Activated naive CD4-positive, alpha-beta T cell treated with anti-CD3 and anti-CD28 coated beads, Interleukin-2, amount 10 ng/mL, durations not matched to agents 7 days and 5 days (primary cell): ENCODE measurements at regions not wholly inside any gene's neighbourhood (a gene's known extent, or its start where the extent isn't known, plus 50 kb on each side); places are given as distances from the start of the nearest gene placed in this dataset.
"Not testable (repeated sequence)": the region's sequence is repeated elsewhere in the genome, so short reads cannot be mapped to it uniquely, and the experiment has no call there.

Experiments
- CTCF ChIA-PET: fragments of 350-600 bp; sonication (Branson Sonifier 250); formaldehyde crosslinking; loops from one replicate; lab custom pipeline; 2021; ENCODE audit warnings: antibody characterized with exemption; lab: Charles Lee
- DNase-seq: peaks from one replicate; pipeline ENCODE4 v3.0.0-alpha.2; 2020
- H3K27ac Mint-ChIP-seq: one replicate; pipeline ENCODE4 v1.8.0; 2021; ENCODE audit warnings: mild to moderate bottlenecking, moderate library complexity, mixed read lengths
- H3K27me3 Mint-ChIP-seq: one replicate; pipeline ENCODE4 v1.8.0; 2021; ENCODE audit warnings: mild to moderate bottlenecking, mixed read lengths
- H3K36me3 Mint-ChIP-seq: one replicate; pipeline ENCODE4 v1.8.0; 2021; ENCODE audit warnings: mixed read lengths
- H3K4me1 Mint-ChIP-seq: one replicate; pipeline ENCODE4 v1.8.0; 2021; ENCODE audit warnings: mixed read lengths
- H3K4me3 Mint-ChIP-seq: one replicate; pipeline ENCODE4 v1.8.0; 2021; ENCODE audit warnings: mild to moderate bottlenecking, moderate library complexity, mixed read lengths
- H3K9me3 Mint-ChIP-seq: one replicate; pipeline ENCODE4 v1.8.0; 2021; ENCODE audit warnings: mixed read lengths

DNA sequence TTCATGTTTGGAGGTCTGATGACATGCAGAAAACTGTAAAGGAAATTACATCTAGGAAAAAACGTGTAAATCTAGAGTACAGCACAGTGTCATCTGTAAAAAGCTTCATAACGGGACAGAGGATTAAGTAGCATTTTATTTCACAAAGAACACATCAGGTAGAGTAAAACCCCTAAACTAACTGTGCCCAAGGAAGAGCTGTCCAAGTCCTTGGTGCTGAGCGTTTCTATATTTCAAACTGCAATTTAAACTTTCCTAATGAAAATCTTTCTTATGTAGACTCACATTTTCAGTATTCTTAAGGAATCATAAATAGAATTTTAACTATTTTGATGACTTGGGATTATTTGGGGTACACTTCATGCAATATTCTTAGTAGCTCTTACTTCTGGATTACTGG is 646.2 kb downstream of the IPMK start:
- Mint-ChIP-seq H3K27ac (no peak overlapping the region), H3K36me3 (no peaks in the 10 kb centered on the region), H3K9me3 (peaks cover 3% of the 10 kb centered on the region), H3K4me1 (no peaks in the 10 kb centered on the region), H3K27me3 (no peaks in the 10 kb centered on the region), H3K4me3 (no peak overlapping the region)
- DNase-seq: no peak
- CTCF ChIA-PET: no interaction called here

DNA sequence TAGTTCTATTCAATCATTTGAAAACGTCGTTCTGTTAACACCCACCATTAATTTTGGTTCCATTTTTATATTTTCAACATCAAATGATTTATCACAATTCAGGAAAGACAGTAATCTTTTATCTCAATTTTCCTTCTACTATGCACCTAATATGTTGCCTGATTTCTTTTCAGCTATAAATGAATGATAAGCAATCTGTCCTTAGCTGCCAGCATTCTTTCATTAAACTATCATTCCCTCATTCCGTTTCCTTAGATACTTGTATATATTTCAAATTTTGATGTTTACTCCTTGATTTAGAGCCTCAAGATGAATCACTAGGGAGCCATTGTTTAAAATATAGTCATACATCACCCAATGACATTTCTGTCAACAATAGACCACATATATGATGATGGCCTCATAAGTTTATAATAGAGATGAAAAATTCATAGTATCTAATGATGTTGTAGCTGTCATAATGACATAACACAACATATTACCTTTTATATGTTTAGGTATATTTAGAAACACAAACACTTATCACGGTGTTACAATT is 661.7 kb downstream of the IPMK start:
- Mint-ChIP-seq H3K36me3 (no peaks in the 10 kb centered on the region), H3K9me3 (peaks cover 3% of the 10 kb centered on the region), H3K4me1 (no peaks in the 10 kb centered on the region), H3K27ac (no peak overlapping the region), H3K27me3 (no peaks in the 10 kb centered on the region), H3K4me3 (no peak overlapping the region)
- DNase-seq: no peak
- CTCF ChIA-PET: no interaction called here

DNA sequence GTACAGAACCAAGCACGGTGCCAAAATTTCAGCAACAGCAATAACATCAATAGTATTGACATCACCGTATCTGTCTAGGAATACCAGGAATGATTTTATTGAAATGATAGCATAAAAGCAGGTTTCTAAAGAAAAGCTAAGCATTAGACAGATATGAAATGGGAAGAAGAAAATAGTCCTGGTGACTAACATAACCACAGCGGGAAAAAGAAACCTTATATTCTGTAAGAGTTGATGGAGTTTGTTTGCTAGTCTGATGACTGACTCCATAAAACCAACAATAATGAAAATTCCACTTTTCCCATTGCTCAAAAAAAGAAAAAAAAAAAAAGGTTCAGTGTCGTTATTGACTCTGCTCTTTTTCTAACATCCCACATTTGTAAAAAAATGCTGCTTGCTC is 668.3 kb downstream of the IPMK start:
- H3K27ac Mint-ChIP-seq: no peak overlapping the region
- CTCF ChIA-PET: no interaction called here
- no peaks in the 10 kb centered on the region for H3K27me3 Mint-ChIP-seq
- H3K36me3 Mint-ChIP-seq: no peaks in the 10 kb centered on the region
- DNase-seq: no peak
- H3K9me3 Mint-ChIP-seq: peaks cover 4% of the 10 kb centered on the region
- no peak overlapping the region for H3K4me3 Mint-ChIP-seq
- H3K4me1 Mint-ChIP-seq: no peaks in the 10 kb centered on the region

DNA sequence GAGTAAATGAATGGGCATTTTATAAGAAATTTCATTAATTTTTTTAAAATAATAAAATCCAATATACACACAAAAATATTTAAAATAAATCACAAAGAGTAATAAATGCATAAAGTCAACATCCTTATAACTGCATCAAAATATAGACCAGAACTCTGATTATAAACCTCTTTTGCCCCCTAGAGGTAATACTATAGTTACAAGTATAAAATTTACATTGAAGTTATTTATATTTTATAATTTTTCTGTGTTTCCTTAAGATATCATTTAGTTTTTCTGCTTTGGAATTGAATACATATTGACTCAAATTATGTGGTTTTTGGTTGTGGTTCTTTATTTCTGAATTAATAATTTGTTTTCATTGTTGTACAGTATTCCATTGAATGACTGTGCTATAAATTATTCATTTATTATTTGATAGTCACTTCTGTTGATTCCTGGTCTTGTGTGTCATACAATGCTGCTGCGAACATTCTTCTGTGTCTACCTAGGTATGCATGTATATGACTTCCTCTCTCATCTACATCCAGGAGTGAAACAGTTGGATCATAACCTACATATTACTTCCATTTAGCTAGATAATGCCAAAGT is 673.6 kb downstream of the IPMK start:
- no peak for DNase-seq
- Mint-ChIP-seq H3K9me3 (no peaks in the 10 kb centered on the region), H3K27ac (no peak overlapping the region), H3K4me1 (no peaks in the 10 kb centered on the region), H3K4me3 (no peak overlapping the region), H3K36me3 (no peaks in the 10 kb centered on the region), H3K27me3 (no peaks in the 10 kb centered on the region)
- CTCF ChIA-PET: no interaction called here

DNA sequence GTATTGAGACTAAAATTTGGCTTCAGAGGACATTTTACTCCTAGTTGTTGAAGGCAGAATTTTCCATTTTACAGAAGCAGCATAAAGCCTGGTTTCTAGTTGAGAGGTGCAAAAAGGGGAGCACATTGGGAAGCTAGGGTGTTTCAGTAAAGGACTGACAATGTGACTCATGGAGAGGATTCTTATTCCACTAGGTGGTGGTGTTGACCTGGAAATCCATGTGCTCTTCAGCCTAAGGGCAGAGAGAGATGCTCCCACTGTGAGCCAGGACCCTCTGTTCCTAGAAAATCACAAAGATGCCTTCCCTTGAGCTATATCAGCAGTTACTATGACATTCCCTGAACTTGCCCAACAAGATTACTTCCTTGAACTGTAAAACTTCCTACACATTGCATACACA is 687.8 kb downstream of the IPMK start:
- Mint-ChIP-seq H3K27me3 (no peaks in the 10 kb centered on the region), H3K4me1 (no peaks in the 10 kb centered on the region), H3K4me3 (no peak overlapping the region), H3K9me3 (peaks cover 5% of the 10 kb centered on the region), H3K36me3 (no peaks in the 10 kb centered on the region), H3K27ac (no peak overlapping the region)
- no peak for DNase-seq
- CTCF ChIA-PET: no interaction called here

DNA sequence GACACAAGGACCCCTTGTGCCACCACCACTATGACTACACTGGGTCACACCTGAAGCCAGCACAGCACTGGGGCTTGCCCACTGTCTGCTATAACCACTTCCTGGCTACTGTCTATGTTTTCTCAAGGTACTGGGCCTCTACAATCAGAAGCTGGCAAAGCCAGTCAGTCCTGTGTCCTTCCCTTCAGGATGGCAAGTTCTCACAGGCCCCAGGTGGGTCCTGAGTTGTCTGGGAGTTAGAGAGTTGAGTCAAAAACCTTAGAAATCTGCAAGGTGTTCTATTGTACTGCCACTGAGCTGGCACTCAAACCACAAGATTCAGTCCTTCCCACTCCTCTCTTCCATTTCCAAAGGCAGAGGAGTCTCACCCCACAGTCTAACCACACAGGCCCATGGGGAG is 705.5 kb downstream of the IPMK start:
- no peaks in the 10 kb centered on the region for H3K27me3 Mint-ChIP-seq
- H3K4me3 Mint-ChIP-seq: no peak overlapping the region
- H3K9me3 Mint-ChIP-seq: peaks cover 5% of the 10 kb centered on the region
- H3K27ac Mint-ChIP-seq: no peak overlapping the region
- no peak for DNase-seq
- H3K4me1 Mint-ChIP-seq: no peaks in the 10 kb centered on the region
- H3K36me3 Mint-ChIP-seq: no peaks in the 10 kb centered on the region
- CTCF ChIA-PET: no interaction called here

DNA sequence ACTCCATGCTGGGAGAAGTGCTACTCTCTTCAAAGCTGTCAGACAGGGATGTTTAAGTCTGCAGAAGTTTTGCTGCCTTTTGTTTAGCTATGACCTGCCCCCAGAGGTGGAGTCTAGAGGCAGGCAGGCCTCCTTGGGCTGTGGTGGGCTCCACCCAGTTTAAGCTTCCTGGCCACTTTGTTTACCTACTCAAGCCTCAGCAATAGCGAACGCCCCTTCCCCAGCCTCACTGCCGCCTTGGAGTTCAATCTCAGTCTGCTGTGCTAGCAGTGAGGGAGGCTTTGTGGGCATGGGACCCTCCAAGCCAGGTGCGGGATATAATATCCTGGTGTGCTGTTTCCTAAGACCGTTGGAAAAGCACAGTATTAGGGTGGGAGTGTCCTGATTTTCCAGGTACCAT is 715.9 kb downstream of the IPMK start:
- H3K4me3 Mint-ChIP-seq, CTCF ChIA-PET, DNase-seq, H3K27me3 Mint-ChIP-seq, H3K9me3 Mint-ChIP-seq, H3K4me1 Mint-ChIP-seq, H3K27ac Mint-ChIP-seq, H3K36me3 Mint-ChIP-seq: not testable (repeated sequence)

DNA sequence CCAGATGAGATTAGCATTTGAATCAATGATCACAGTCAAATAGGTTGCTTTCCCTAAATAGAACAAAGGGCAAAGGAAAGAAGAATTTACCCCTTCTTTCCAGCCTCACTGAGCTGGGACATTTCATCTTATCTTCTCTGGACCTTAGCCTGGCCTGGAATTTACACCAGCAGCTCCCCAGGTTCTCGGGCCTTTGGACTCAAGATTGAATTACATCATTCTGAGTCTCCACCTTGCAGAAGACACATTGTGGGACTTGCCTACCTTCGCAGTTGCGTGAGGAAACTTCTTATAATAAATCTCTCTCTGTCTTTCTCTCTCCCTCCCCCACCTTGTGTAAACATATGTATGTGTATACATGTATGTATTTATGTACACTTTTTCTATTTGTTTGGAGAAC is 732.4 kb downstream of the IPMK start:
- CTCF ChIA-PET: no interaction called here
- H3K4me1 Mint-ChIP-seq: no peaks in the 10 kb centered on the region
- H3K27ac Mint-ChIP-seq: no peak overlapping the region
- H3K36me3 Mint-ChIP-seq: no peaks in the 10 kb centered on the region
- H3K9me3 Mint-ChIP-seq: peaks cover 5% of the 10 kb centered on the region
- no peak for DNase-seq
- no peak overlapping the region for H3K4me3 Mint-ChIP-seq
- H3K27me3 Mint-ChIP-seq: no peaks in the 10 kb centered on the region

DNA sequence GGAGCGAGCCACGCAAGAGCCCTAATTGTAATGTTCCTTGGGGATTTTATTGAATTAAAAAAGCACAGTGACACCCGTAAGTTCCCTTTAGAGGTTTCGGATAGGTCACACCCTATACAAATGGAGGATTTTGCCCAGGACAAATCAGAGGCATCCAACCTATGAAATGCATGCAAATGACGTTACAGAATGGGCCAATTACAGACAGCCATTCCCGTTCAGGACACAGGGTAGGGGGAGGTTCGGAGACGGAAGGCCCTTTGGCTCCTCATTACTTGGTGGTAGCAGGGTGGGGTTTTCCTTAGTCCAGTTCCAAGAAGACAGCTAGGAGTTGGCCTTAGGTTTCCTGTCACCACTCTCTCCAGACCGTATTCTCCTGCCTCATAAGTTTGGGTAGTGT is 754.1 kb downstream of the IPMK start:
- no peak for DNase-seq
- Mint-ChIP-seq H3K36me3 (no peaks in the 10 kb centered on the region), H3K27me3 (no peaks in the 10 kb centered on the region), H3K4me3 (no peak overlapping the region), H3K9me3 (peaks cover 4% of the 10 kb centered on the region), H3K27ac (no peak overlapping the region), H3K4me1 (no peaks in the 10 kb centered on the region)
- CTCF ChIA-PET: no interaction called here

DNA sequence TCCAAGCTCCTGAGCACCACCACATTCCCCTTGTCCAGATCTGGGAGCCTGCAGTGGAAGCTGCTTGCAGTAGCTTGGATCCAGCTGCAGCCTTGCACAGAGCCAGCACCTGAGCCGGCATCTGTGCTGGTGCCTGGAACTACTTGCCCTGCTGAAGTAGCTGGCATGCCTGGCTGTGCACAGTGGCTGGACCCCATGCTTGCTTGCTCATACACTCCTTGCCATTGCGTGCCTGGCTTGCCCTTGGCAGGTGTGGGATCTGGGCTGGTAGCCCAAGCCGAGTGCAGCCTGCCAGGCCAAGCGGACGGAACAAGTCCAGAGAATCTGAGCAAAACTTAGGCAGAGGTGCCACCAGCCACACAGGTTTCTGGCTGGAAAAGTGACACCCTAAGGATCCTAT is 759.9 kb downstream of the IPMK start:
- CTCF ChIA-PET: no interaction called here
- H3K9me3 Mint-ChIP-seq: peaks cover 2% of the 10 kb centered on the region
- no peaks in the 10 kb centered on the region for H3K4me1 Mint-ChIP-seq
- H3K27me3 Mint-ChIP-seq: no peaks in the 10 kb centered on the region
- no peak overlapping the region for H3K27ac Mint-ChIP-seq
- DNase-seq: no peak
- H3K4me3 Mint-ChIP-seq: no peak overlapping the region
- no peaks in the 10 kb centered on the region for H3K36me3 Mint-ChIP-seq

DNA sequence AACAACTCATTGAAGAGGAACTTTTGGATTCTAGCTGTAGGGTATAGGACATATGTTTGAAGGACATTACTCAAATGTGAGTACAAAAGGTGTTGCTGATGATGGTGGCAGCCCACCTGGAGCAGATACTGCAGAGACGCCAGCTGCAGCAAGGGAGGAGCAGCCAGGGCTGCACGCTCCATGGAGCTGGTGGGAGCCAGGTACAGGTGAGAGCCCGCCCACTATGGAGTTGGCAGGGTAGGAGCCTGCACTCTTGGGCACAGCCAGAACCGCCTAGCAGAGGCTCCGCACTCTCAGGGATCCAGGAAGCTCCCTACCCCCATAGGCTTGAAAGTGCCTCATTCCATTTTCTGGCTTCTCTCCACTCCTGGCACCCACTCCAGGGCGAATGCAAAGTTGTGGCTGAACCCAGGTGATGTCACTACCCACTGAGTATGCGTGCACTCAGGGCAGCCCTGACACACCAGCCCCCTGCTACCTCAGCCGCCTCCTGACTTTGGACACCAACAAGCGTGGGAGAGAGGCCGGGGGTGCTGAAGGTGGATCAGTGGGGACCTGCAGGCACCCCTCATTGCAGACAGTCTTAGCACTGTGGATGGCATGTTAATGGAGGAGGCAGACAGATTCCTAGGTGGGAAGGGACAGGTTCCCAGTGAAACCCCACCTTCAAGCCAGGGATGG is 761.1 kb downstream of the IPMK start:
- H3K27ac Mint-ChIP-seq: no peak overlapping the region
- no peaks in the 10 kb centered on the region for H3K36me3 Mint-ChIP-seq

DNA sequence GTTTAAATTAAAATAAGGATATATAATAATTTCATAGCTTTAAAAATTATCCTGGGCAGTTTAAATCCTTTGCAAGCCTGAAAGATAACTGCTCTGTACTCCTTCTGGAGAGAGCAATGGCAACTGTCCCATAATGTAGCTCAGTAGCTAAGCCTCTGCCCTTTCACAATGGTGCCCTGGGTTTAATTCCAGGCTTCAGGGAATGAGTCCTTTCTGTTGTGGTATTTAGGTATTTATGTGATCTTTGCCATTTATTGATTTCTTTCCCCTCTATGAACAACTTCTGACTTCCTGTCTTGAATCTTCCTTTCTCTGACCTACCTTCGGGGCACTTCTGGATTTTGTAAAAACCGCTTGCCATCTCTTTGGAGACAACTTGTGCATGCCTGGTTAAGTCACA is 773.2 kb downstream of the IPMK start:
- Mint-ChIP-seq H3K4me3 (no peak overlapping the region), H3K36me3 (no peaks in the 10 kb centered on the region), H3K27ac (no peak overlapping the region), H3K4me1 (no peaks in the 10 kb centered on the region), H3K27me3 (no peaks in the 10 kb centered on the region), H3K9me3 (no peaks in the 10 kb centered on the region)
- CTCF ChIA-PET: interaction anchor here (0.7 kb wide), 1 partner anchor 713 kb away, joined by 3 read pairs; no protein-coding TSS in a partner anchor
- no peak for DNase-seq

More for the DNA sequence above, 761.1 kb downstream of the IPMK start:
- CTCF ChIA-PET: no interaction called here
- Mint-ChIP-seq H3K27me3 (no peaks in the 10 kb centered on the region), H3K4me3 (no peak overlapping the region), H3K4me1 (no peaks in the 10 kb centered on the region), H3K9me3 (peaks cover 2% of the 10 kb centered on the region)
- no peak for DNase-seq

DNA sequence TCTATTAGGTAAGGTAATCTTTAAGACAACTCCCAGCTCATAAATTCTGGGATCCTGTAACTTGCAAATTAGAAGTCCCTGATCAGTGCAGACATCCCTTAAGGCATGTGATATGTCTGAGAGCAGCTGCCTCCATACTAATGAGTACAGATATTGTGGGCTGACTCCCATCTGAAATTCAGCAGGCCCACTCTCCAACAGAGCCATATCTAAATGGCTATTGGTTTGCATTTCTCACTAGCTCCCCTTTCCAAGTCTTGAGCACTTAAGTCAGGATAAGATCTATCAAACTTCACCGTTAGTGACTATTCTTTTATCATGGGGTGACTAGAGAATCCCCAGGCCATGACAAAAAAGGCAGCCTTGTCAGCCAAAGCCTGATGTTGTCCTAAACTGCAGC is 785.4 kb downstream of the IPMK start:
- Mint-ChIP-seq H3K9me3 (peaks cover 3% of the 10 kb centered on the region), H3K36me3 (no peaks in the 10 kb centered on the region), H3K27me3 (no peaks in the 10 kb centered on the region), H3K4me1 (no peaks in the 10 kb centered on the region), H3K4me3 (no peak overlapping the region), H3K27ac (no peak overlapping the region)
- DNase-seq: no peak
- CTCF ChIA-PET: no interaction called here

DNA sequence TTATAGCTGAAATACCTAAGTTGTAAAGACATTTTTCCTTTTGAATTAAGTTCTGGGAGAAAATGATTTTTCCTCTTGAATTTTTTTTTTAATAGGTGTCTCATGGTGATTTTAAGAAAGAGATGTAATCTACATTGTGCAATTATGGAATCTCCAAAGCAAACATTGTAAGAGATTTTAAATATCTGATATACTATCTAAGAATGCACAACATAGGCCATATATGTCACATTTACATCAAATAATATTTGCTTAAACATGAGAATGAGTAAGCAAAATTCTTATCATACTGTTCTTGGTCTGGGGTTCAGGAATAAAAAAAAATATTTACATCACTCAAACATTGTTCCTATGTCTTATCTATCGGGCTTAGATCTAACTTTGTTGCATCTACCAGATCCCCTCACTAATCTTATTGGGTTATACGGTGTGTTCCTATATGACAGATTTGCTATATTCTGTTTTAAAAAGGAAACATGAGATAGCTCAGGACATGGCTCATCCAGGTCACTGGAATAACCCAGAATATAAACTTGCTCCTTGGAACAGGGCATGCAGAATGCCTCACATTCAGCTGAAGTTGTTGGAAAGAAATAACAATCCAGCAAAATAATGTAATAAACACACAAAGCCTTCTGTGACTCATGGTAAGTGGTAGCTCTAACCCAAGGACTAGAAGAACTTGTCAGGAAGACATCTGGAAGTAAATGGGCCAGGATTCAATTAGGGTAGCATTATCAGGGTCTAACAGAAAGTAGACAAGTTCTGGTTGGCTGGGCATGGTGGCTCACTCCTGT is 794.7 kb downstream of the IPMK start:
- no peak overlapping the region for H3K27ac Mint-ChIP-seq
- CTCF ChIA-PET: no interaction called here
- no peaks in the 10 kb centered on the region for H3K36me3 Mint-ChIP-seq
- H3K27me3 Mint-ChIP-seq: no peaks in the 10 kb centered on the region
- no peak overlapping the region for H3K4me3 Mint-ChIP-seq
- H3K4me1 Mint-ChIP-seq: no peaks in the 10 kb centered on the region
- DNase-seq: no peak
- H3K9me3 Mint-ChIP-seq: no peaks in the 10 kb centered on the region
